COLO668 (cell line): ENCODE measurements at regions not wholly inside any gene's neighbourhood (a gene's known extent, or its start where the extent isn't known, plus 50 kb on each side); places are given as distances from the start of the nearest gene placed in this dataset.

ENCODE experiments used
- DNase-seq: peaks from one replicate; lab custom pipeline; 2025; ENCODE audit not compliant: unreplicated experiment; lab: John Stamatoyannopoulos, UW

- DNase-seq, result no peak
Measured at GRCh38 chr4:123974386-123975149, 578.0 kb downstream of the SPRY1 start.

- peak; percentile 19 for DNase-seq
Measured at GRCh38 chr4:123976285-123976684, 579.7 kb downstream of the SPRY1 start.

GRCh38 chr4:123976819-123977218 is 580.2 kb downstream of the SPRY1 start:
- no peak for DNase-seq

GRCh38 chr4:123977641-123978081 is 581.1 kb downstream of the SPRY1 start:
- DNase-seq, result no peak

- no peak for DNase-seq
Measured at GRCh38 chr4:123978637-123979036, 582.0 kb downstream of the SPRY1 start.

- no peak for DNase-seq
Measured at GRCh38 chr4:123980736-123981300, 584.2 kb downstream of the SPRY1 start.

- peak; percentile 6 for DNase-seq
Measured at GRCh38 chr4:123984886-123985285, 588.3 kb downstream of the SPRY1 start.

GRCh38 chr4:123986268-123986798 is 589.7 kb downstream of the SPRY1 start:
- DNase-seq, result no peak

- no peak for DNase-seq
Measured at GRCh38 chr4:123987408-123987807, 590.8 kb downstream of the SPRY1 start.

GRCh38 chr4:123990310-123990870 is 593.8 kb downstream of the SPRY1 start:
- DNase-seq, result no peak

- no peak for DNase-seq
Measured at GRCh38 chr4:123994917-123995316, 598.3 kb downstream of the SPRY1 start.

GRCh38 chr4:123995936-123996335 is 599.3 kb downstream of the SPRY1 start:
- no peak for DNase-seq

GRCh38 chr4:123996718-123997510 is 600.3 kb downstream of the SPRY1 start:
- peak; percentile 21 for DNase-seq

- DNase-seq, result no peak
Measured at GRCh38 chr4:123997776-123998449, 601.3 kb downstream of the SPRY1 start.

GRCh38 chr4:124000233-124000632 is 603.6 kb downstream of the SPRY1 start:
- no peak for DNase-seq

GRCh38 chr4:124015766-124016165 is 619.2 kb downstream of the SPRY1 start:
- no peak for DNase-seq

GRCh38 chr4:124017185-124017785 is 620.7 kb downstream of the SPRY1 start:
- no peak for DNase-seq

GRCh38 chr4:124018383-124019317 is 622.1 kb downstream of the SPRY1 start:
- peak; percentile 6 for DNase-seq
